IPS DF 6.9 (cell line): ENCODE measurements at regions not wholly inside any gene's neighbourhood (a gene's known extent, or its start where the extent isn't known, plus 50 kb on each side); places are given as distances from the start of the nearest gene placed in this dataset.
"Not testable (repeated sequence)": the region's sequence is repeated elsewhere in the genome, so short reads cannot be mapped to it uniquely, and the experiment has no call there.

ENCODE experiments used
- DNase-seq: peaks from one replicate; pipeline ENCODE4 v3.0.0-alpha.2; 2013; ENCODE audit warnings: low read depth, low spot score
- H3K27ac ChIP-seq: one replicate; pipeline ENCODE4 v1.5.1; 2013; ENCODE audit warnings: low read length, control low read depth
- H3K27me3 ChIP-seq: 2 replicates; pipeline ENCODE4 v1.6.1; 2013; ENCODE audit warnings: mild to moderate bottlenecking, low read length; ENCODE audit not compliant: control insufficient read depth, insufficient read depth
- H3K36me3 ChIP-seq: 2 replicates; pipeline ENCODE4 v1.6.1; 2013; ENCODE audit warnings: low read length; ENCODE audit not compliant: control insufficient read depth, insufficient read depth
- H3K4me1 ChIP-seq: 2 replicates; pipeline ENCODE4 v1.6.1; 2013; ENCODE audit warnings: low read length; ENCODE audit not compliant: control insufficient read depth, insufficient read depth
- H3K4me3 ChIP-seq: 2 replicates; pipeline ENCODE4 v1.5.1; 2013; ENCODE audit warnings: mild to moderate bottlenecking, low read length
- H3K9me3 ChIP-seq: 2 replicates; pipeline ENCODE4 v1.6.1; 2013; ENCODE audit warnings: low read length, inconsistent platforms; ENCODE audit not compliant: control insufficient read depth, insufficient read depth
- WGBS: extraction: QIAGEN DNeasy Blood & Tissue Kit; methylation state at CpG from one replicate; pipeline ENCODE4 v1.1.7; 2013; ENCODE audit warnings: mixed read lengths, missing lambda C conversion rate; ENCODE audit not compliant: insufficient read length, insufficient coverage; 5-methylcytosine and 5-hydroxymethylcytosine counted together

- Histone ChIP-seq H3K27me3 (no peaks in the 10 kb centered on the region), H3K4me1 (peaks cover 2% of the 10 kb centered on the region; the same call in 1 of the 2 replicates), H3K36me3 (no peaks in the 10 kb centered on the region), H3K4me3 (no peak overlapping the region), H3K27ac (no peak overlapping the region), H3K9me3 (no peaks in the 10 kb centered on the region)
- WGBS = no CpG with 5 or more reads among the region's 12 CpGs
- DNase-seq = no peak
Observed at GRCh38 chr13:32845952-32846950, 170.0 kb upstream of the KL start.

DNA sequence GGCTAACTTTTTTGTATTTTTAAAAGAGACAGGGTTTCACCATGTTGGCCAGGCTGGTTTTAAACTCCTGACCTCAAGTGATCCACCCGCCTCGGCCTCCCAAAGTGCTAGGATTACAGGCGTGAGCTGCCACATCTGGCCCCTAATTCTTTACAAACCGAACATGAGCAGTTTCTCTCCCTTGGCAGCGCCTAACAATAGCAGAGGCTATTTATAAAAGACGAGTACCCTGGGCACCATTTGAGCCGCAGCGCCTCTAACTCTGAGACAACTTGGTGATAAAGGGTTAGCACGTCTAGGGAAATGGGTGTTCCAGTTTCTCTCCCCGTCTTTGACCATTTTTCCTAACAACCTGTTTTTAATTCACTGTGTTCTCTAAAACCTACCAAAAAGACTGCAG is 168.2 kb upstream of the KL start:
- H3K4me3 ChIP-seq, H3K36me3 ChIP-seq: not testable (repeated sequence)
- WGBS = no CpG with 5 or more reads among the region's 10 CpGs

GRCh38 chr13:32849369-32849768 is 166.9 kb upstream of the KL start:
- DNase-seq = no peak
- H3K27ac ChIP-seq = no peak overlapping the region
- H3K36me3 ChIP-seq = no peaks in the 10 kb centered on the region
- H3K9me3 ChIP-seq = no peaks in the 10 kb centered on the region
- no peak overlapping the region for H3K4me3 ChIP-seq
- WGBS = no CpG with 5 or more reads among the region's 9 CpGs
- peaks cover 2% of the 10 kb centered on the region; the same call in 1 of the 2 replicates for H3K4me1 ChIP-seq
- H3K27me3 ChIP-seq = no peaks in the 10 kb centered on the region

More for the DNA sequence above, 168.2 kb upstream of the KL start:
- not testable (repeated sequence) for H3K4me1 ChIP-seq, DNase-seq, H3K27ac ChIP-seq, H3K27me3 ChIP-seq, H3K9me3 ChIP-seq

GRCh38 chr13:32850316-32851052 is 165.7 kb upstream of the KL start:
- no peaks in the 10 kb centered on the region for H3K9me3 ChIP-seq
- H3K4me1 ChIP-seq = peaks cover 2% of the 10 kb centered on the region; the same call in 1 of the 2 replicates
- H3K4me3 ChIP-seq = no peak overlapping the region
- no CpG with 5 or more reads among the region's 8 CpGs for WGBS
- no peaks in the 10 kb centered on the region for H3K36me3 ChIP-seq
- no peak for DNase-seq
- no peak overlapping the region for H3K27ac ChIP-seq
- H3K27me3 ChIP-seq = no peaks in the 10 kb centered on the region

DNA sequence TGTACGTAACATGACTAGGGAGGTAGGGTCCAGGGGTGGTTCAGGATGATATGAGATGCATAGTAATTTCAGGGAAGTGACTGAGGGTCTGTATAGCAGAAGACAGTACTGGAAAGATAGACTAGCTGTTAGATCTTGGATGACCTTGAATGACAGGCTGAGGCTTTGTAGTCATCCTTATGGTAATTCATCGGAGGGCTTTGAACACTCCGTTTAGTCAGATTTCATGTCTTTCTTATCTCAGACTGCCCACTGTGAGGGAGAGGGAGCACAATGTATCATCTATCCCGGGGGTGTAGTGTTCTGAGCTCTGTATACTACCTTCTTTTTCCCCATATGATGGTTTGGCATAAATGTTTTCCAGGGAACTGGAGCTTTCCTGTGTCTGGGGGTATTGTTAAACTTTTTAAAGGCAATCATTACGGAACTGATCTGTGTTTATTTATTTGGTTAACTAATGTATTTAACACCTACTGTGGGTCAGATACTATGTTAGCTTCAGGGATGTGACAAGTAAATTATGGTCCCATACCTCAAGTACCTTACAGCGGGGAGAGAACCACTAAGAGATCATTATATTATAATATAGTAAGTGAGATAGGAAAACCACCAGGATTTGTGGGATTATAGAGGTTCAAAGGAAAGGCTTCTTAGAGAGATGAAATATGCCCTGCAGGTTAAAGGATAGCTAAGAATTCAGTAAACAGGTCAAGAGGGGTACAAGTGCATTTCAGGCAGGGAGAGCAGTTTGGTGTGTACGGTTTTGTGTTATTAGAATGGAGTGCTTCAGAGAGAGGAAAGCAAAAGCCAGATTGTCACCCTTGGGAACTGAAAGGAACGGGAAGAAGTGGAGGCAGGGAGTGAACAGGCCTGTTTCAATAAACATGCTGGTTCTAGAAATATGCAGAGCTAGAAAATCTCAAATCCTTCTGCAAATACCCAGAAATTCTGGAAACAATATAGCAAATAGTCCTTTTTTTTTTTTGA is 164.8 kb upstream of the KL start:
- H3K27me3 ChIP-seq = no peaks in the 10 kb centered on the region
- no peak overlapping the region for H3K4me3 ChIP-seq
- no peak overlapping the region for H3K27ac ChIP-seq
- no peaks in the 10 kb centered on the region for H3K36me3 ChIP-seq
- no CpG with 5 or more reads among the region's 8 CpGs for WGBS
- DNase-seq = no peak
- H3K9me3 ChIP-seq = no peaks in the 10 kb centered on the region
- peaks cover 2% of the 10 kb centered on the region; the same call in 1 of the 2 replicates for H3K4me1 ChIP-seq

DNA sequence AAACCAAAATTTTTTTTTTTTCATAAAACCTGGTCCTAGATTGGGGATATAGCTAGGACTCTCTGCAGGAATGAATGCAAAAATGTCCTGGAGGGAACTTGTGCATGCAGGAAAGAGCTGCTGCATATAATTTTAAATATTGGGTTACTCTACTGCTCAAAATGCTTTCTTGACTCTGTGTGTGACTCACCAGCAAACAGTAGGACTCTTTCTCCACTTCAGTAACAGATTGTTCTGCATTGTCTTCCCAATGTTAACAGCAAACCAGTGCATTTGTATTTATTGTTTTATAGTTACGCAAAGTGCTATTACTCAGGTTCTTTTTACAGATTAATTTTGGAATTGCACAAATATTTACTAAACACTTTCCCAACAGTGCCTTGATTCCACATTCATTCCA is 163.7 kb upstream of the KL start:
- H3K9me3 ChIP-seq = no peaks in the 10 kb centered on the region
- no peak overlapping the region for H3K4me3 ChIP-seq
- WGBS = no CpG with 5 or more reads among the region's 1 CpG
- no peak overlapping the region for H3K27ac ChIP-seq
- DNase-seq = no peak
- H3K36me3 ChIP-seq = no peaks in the 10 kb centered on the region
- no peaks in the 10 kb centered on the region; the same call in 1 of the 2 replicates for H3K4me1 ChIP-seq
- H3K27me3 ChIP-seq = no peaks in the 10 kb centered on the region

- Histone ChIP-seq H3K36me3 (no peaks in the 10 kb centered on the region), H3K4me3 (no peak overlapping the region), H3K27ac (no peak overlapping the region), H3K4me1 (no peaks in the 10 kb centered on the region; the same call in 1 of the 2 replicates), H3K27me3 (no peaks in the 10 kb centered on the region), H3K9me3 (no peaks in the 10 kb centered on the region)
- DNase-seq = no peak
- WGBS = no CpG with 5 or more reads among the region's 2 CpGs
Observed at GRCh38 chr13:32857077-32857476, 159.1 kb upstream of the KL start.

DNA sequence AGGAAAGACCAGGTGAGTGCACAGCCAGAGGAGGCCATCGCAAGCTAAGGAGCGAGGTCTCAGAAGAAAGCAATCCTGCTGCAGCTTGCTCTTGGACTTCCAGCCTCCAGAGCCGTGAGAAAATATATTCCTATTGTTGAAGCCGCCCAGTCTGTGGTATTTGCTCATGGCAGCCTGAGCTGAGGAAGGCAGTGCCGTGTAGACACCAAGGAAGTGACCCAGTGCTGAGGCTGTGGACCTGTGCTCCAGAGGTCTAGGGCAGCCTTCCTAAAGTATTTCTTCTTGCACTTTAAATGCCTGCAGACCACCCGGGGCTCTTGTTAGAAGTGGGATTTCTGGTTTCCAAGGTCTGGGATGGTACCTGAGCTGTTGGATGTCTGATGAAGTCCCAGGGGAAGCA is 158.5 kb upstream of the KL start:
- Histone ChIP-seq H3K36me3 (no peaks in the 10 kb centered on the region), H3K9me3 (no peaks in the 10 kb centered on the region), H3K4me3 (no peak overlapping the region), H3K27ac (no peak overlapping the region), H3K4me1 (no peaks in the 10 kb centered on the region; the same call in 1 of the 2 replicates), H3K27me3 (no peaks in the 10 kb centered on the region)
- WGBS = no CpG with 5 or more reads among the region's 6 CpGs
- DNase-seq = no peak

DNA sequence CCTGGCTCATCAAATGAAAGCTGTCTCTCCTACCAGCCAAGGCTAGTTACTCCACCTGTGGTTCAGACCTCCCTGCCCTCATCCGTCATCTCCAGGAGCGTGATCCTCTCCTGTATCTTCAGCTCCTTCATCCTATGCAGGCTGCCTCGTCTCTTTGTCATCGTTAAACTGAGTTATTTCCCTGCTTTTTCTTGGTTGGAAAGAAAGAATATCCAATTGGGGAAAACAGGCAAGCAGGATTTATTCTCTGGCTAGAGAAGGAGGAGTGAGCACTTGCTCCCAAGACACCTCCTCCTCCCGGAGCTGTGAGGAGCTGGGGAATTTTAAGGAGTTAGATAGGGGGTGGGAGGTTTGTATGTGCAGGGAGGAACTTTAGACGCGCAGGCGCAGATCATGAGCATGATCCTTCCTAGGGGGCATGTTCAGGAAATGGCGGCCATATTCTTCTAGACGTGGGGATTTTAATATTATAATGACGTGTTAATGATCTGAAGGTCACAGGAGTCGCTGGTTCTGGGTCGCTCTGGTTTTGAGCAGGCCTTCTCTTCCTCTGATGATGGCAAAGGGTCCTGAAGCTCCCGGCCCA is 156.4 kb upstream of the KL start:
- Histone ChIP-seq H3K27ac (no peak overlapping the region), H3K9me3 (no peaks in the 10 kb centered on the region), H3K4me3 (no peak overlapping the region), H3K27me3 (no peaks in the 10 kb centered on the region), H3K36me3 (no peaks in the 10 kb centered on the region), H3K4me1 (no peaks in the 10 kb centered on the region)
- DNase-seq = no peak
- no CpG with 5 or more reads among the region's 14 CpGs for WGBS
